LNCaP clone FGC (cell line): ENCODE measurements at regions not wholly inside any gene's neighbourhood (a gene's known extent, or its start where the extent isn't known, plus 50 kb on each side); places are given as distances from the start of the nearest gene placed in this dataset.

ENCODE experiments used
- DNase-seq: peaks from one replicate; pipeline ENCODE4 v3.0.0-alpha.2; 2011; ENCODE audit warnings: low read depth
- H3K4me3 ChIP-seq: 2 replicates; pipeline ENCODE4 v1.5.1; 2011; ENCODE audit warnings: mild to moderate bottlenecking, low read depth, low read length, control low read depth
- CTCF ChIP-seq: IDR thresholded peaks from 2 replicates; pipeline ENCODE4 v1.5.1; 2012; ENCODE audit warnings: mild to moderate bottlenecking; ENCODE audit not compliant: control insufficient read depth, insufficient read depth; ENCODE audit errors: extremely low read depth

DNA sequence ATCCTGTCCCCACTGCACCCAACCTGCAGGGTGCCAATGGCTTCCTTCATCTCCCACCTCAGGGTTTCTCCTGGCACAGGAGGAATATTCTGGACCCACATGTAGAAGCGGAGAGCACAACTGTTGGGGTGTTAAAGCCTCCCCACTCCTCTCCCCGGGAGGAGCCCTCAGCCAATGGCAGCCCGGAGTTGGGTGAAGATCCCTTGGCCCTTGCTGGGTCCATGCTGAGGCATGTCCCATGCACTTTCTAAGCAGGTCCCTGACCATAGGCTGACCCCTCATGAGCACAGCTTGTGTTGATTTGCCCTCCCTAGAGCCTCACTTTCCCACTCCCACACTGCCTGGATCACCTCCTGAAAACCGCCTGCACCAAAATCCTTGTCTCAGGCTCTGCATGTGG is 97.2 kb upstream of the PMEPA1 start:
- no peak for TF ChIP-seq CTCF
- no peak for DNase-seq
- no peak overlapping the region for H3K4me3 ChIP-seq

DNA sequence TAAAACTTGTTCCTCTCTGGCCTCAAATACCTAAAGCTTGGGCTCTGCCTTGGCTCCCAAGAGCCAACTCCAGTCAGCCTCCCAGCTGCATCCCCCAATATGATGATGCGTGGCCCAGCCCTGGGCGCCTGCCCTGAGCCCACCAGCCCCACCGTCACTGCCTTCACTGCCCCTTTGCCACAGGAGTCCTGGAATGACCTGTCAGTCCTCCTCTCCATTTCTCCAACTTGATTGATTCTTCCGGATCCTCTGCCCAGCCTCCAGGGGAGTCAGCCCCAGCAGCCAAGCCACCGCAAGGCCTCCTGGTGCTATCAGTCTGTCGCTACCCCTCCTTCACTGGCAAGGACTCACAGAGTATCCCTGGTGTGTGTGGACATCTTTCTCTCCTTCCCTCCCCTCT is 96.7 kb upstream of the PMEPA1 start:
- no peak overlapping the region for H3K4me3 ChIP-seq
- DNase-seq = no peak
- TF ChIP-seq CTCF = no peak

GRCh38 chr20:57805747-57806146 is 95.9 kb upstream of the PMEPA1 start:
- no peak for TF ChIP-seq CTCF
- H3K4me3 ChIP-seq = no peak overlapping the region
- DNase-seq = no peak

DNA sequence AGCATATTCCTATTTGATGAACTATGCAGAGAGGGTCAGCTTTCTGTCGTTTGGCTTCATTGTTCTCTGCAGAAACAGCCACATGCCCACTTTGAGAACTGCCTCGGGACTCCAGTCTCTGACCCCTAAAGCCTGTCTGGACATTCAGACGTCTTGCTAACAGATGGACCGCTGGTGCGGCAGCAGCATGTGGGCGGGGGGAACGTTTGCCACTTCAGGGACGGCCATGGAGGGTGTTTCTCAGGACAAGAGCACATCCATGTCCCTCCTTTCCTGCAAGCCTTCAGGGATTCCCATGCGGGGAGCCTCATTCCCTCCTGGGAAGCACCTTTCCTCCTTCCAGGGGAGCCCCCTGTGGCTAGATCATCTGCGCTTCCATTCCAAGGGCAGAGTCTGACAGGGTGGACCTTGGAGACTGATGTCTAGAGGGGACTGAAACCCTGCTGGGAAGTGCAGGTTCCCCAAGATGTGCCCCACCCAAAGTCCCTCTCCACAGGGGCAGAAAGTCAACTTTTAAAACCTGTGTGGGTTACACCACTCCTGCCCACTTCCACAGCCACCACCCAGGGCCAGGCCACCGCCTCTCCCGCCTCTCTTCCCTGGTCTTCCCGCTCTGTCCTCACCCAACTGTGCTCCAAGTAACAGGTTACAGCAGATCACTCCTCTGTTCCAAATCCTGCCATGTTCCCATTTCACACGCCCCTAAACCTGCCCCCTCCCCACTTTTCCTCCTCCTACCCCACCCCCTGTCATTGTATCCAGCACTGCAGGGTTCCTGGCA is 94.8 kb upstream of the PMEPA1 start:
- no peak overlapping the region for H3K4me3 ChIP-seq
- no peak for DNase-seq
- TF ChIP-seq CTCF = no peak

DNA sequence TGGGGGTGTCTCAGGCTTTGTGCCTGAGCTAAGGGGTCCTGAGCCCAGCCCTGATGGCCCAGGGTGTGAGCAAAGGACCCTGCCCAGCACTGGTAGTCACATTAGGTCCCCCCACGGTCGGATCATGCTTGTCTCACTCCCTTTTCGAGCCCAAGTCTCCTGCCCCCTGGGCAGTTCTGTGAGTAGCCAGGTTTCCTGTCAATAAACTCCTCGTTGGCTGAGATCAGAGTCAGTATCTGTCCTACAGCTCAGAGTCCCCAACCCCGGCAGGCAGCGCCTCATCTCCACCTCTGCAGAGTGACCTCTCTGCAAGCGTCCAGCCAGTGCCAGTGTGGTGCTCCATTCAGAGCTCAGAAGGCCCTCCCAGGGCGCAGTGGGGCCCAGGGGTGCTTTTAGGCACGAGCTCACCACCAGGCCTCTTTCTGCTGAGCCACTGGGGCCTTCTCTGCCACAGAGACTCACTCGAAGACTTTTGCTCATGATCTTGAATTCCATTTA is 93.7 kb upstream of the PMEPA1 start:
- H3K4me3 ChIP-seq = no peak overlapping the region
- no peak for TF ChIP-seq CTCF
- no peak for DNase-seq

DNA sequence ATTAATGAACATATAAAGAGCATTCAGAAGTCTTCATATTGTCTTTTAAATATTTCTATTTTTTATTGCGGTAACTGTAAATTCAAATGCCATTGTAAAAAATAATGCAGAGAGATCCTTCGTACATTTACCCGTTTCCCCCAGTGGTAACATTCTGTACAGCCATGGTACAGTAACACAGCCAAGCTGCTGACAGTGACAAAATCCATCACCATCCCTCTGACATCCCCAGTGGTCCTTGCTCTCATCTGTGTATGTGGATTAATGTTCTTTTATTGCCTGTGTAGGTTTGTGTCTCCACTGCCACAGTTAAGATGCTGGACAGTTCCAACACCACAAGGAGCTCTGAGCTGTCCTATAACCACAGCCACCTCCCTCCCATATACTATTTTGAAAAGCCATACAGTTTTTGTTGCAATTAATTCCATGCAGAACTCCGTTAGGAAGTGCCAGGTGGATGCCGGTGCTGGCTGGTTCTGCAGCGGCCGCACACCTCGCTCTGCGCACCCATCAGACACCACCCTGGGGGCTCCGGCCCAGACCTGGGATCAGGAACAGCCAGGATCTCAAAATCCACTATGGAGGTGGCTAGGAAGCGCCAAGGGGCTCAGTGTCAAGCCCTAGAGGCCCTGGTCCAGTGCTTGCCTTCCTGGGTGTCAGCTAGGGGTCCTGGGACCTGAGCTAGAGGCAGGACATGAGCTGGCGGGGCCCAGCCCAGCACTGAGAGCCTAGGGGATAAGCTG is 93.1 kb upstream of the PMEPA1 start:
- TF ChIP-seq CTCF = no peak
- no peak for DNase-seq
- H3K4me3 ChIP-seq = no peak overlapping the region
